ENCODE measurements at regions not wholly inside any gene's neighbourhood (a gene's known extent, or its start where the extent isn't known, plus 50 kb on each side); places are given as distances from the start of the nearest gene placed in this dataset.
"Not testable (repeated sequence)": the region's sequence is repeated elsewhere in the genome, so short reads cannot be mapped to it uniquely, and the experiment has no call there.

DNA sequence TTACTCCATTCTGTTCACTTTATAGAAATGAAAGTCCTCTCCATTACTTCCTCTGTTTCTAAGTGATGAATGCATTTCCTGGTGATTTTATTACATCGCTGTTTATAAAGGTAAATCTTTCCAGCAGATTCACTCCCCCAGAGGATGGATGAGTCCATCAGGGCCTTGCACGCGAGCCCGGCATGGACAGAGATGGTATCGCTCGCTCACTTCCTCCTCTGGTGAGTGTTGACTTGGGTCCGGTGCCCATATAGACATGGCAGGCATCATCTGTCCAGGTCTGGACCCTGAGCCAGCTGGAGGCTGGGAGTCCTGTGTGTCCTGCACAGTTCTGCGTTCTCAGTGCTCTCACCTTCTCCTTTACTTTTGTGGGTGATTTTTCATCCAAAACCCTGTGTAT lies 733.6 kb upstream of the SALL3 start:
- DNase-seq (ENCODE audit: low read depth in 1 of 2, low spot score in 1 of 2), result no peak
- in situ Hi-C loops (cut with HindIII; ENCODE audit: low pct_unique_long_range_greater_than_20kb, low sequenced_read_pairs), result no loop called here
- no peak for TF ChIP-seq JUND (IDR thresholded peaks at IDR 0.05; ENCODE audit: low read depth)

- no peak for TF ChIP-seq JUND (IDR thresholded peaks at IDR 0.05; ENCODE audit: low read depth)
- DNase-seq (ENCODE audit: low read depth in 1 of 2, low spot score in 1 of 2), result no peak
- in situ Hi-C loops (cut with HindIII; ENCODE audit: low pct_unique_long_range_greater_than_20kb, low sequenced_read_pairs), result no loop called here
Measured at GRCh38 chr18:78246588-78246987, 733.0 kb upstream of the SALL3 start.

DNA sequence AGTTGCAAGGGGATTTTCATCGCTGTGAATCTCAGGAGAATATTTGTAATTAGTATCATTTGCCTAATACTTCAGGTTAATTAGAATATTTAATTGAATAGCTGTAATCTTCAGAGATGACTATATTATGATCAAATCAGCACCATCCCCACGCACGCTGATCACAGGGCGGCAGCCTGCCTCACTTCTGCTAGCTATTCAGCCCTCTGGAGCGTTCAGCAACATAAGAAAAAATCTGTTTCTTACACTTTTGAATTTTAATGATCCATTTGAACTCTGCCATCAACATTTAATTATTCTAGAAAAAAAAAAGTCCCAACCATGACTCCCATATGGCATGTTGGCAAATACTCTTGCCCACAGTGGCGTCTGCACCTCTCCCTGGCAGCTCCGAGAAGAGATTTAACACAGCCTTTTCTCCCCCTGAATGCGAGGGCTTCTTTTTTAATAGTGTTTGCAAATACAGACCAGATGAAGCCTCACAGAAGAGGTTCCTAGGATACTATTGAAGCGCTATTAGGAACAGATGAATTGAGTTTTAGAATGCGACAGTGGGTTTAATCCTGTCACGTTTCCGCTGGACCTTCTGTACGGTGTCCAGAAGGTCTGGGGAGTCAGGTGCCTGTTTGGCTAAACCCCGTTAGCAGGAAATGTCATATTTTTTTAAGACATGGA lies 731.9 kb upstream of the SALL3 start:
- DNase-seq (ENCODE audit: low read depth in 1 of 2, low spot score in 1 of 2), result no peak
- TF ChIP-seq JUND (IDR thresholded peaks at IDR 0.05; ENCODE audit: low read depth), result no peak
- in situ Hi-C loops (cut with HindIII; ENCODE audit: low pct_unique_long_range_greater_than_20kb, low sequenced_read_pairs), result no loop called here

DNA sequence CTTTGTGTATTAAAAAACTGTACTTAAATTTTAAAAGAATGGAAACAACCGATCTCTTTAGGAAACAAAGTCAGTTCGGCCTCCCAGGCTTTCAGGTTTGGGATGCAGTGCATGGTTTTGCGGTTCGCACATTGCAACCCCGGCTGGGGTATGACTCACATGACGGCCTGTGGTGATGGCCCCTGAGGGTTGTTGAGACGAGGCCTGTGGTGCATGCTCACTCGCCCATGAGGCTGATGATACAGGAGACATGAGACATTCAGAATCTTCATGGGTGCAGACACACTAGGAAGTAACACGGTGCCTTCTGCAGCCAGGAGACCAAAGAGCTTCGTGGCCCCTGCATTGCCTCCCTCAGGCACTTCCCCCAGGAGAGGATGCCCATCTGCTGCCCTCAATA lies 724.6 kb upstream of the SALL3 start:
- TF ChIP-seq JUND (IDR thresholded peaks at IDR 0.05; ENCODE audit: low read depth), result no peak
- in situ Hi-C loops (cut with HindIII; ENCODE audit: low pct_unique_long_range_greater_than_20kb, low sequenced_read_pairs), result no loop called here
- DNase-seq (ENCODE audit: low read depth in 1 of 2, low spot score in 1 of 2), result no peak

DNA sequence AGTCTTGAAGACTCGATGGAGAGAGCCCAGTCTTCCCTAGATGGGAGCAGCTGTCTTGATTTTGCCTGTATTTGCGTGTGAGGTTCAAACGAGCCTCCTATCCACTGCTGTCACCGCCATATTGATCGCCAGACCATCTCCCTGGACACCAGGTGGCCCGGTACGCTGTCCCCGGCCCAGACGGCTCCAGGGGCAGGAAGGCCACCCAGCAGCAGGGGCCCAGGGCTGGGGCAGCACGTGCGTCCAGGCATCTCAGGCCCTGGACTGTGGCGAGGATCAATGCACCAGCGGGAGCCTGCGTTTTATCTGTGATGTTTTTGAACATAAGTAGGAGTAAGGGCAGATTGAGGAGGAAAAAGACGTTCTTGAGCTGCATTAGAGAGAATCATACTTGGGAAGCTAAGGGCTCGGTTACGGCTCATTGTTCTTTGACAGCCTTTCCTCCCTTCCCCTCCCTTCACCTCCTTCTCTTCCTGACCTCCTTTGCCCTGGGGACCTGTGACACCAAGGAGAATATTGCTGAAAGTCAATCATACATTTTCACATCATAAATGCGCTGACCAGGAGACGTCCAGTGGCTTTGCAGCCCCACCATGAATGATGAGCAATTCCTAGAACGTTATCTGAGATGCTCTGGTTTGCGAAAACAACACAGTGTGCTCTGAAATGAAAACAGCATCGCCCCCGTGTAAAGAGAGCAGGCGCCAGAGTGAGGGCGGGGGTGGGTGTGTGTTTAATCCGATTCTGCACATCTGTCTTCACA lies 711.2 kb upstream of the SALL3 start:
- in situ Hi-C loops (cut with HindIII; ENCODE audit: low pct_unique_long_range_greater_than_20kb, low sequenced_read_pairs), result no loop called here
- no peak for TF ChIP-seq JUND (IDR thresholded peaks at IDR 0.05; ENCODE audit: low read depth)
- DNase-seq (ENCODE audit: low read depth in 1 of 2, low spot score in 1 of 2), result no peak

GRCh38 chr18:78271790-78272189 lies 707.8 kb upstream of the SALL3 start:
- in situ Hi-C loops (cut with HindIII; ENCODE audit: low pct_unique_long_range_greater_than_20kb, low sequenced_read_pairs), result no loop called here
- peak in 1 of 2 experiments; percentile 1 for DNase-seq (ENCODE audit: low read depth in 1 of 2, low spot score in 1 of 2)
- no peak for TF ChIP-seq JUND (IDR thresholded peaks at IDR 0.05; ENCODE audit: low read depth)

GRCh38 chr18:78273876-78274275 lies 705.7 kb upstream of the SALL3 start:
- in situ Hi-C loops (cut with HindIII; ENCODE audit: low pct_unique_long_range_greater_than_20kb, low sequenced_read_pairs), result no loop called here
- no peak for DNase-seq (ENCODE audit: low read depth in 1 of 2, low spot score in 1 of 2)
- no peak for TF ChIP-seq JUND (IDR thresholded peaks at IDR 0.05; ENCODE audit: low read depth)

DNA sequence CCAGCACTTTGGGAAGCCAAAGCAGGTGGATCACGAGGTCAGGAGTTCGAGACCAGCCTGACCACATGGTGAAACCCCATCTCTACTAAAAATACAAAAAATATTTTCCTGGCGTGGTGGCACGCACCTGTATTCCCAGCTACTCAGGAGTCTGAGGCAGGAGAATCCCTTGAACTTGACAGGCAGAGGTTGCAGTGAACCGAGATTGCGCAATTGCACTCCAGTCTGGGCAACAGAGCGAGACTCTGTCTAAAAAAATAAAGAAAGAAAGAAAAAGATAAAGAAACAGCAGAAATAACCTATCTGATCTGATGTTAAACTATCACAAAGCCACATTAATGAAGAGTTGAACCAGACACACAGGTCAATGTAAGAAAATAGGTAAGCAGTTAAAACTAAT lies 696.2 kb upstream of the SALL3 start:
- in situ Hi-C loops (cut with HindIII; ENCODE audit: low pct_unique_long_range_greater_than_20kb, low sequenced_read_pairs); DNase-seq (ENCODE audit: low read depth in 1 of 2, low spot score in 1 of 2): not testable (repeated sequence)

GRCh38 chr18:78292618-78293380 lies 686.8 kb upstream of the SALL3 start:
- DNase-seq (ENCODE audit: low read depth in 1 of 2, low spot score in 1 of 2), result no peak
- no peak for TF ChIP-seq JUND (IDR thresholded peaks at IDR 0.05; ENCODE audit: low read depth)
- in situ Hi-C loops (cut with HindIII; ENCODE audit: low pct_unique_long_range_greater_than_20kb, low sequenced_read_pairs), result no loop called here

DNA sequence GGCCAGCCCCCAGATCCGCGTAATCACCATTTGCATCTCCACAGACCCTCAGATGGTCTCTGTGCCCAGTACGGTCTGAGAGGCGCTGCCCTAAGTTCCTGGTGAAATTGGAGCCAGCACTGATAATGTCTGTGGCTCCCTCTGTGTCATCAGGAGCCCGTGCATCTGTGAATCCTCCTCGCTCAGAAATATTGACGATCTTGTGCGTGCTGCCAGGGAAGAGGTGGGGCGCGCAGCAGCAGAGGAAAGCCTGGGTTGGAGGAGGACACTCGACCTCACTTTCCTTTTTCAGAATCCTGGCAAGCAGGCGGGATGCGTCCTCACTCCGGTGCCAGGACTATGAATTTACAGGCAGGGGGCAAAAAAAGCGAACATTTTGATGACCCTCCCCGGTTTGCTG lies 686.1 kb upstream of the SALL3 start:
- no peak for DNase-seq (ENCODE audit: low read depth in 1 of 2, low spot score in 1 of 2)
- in situ Hi-C loops (cut with HindIII; ENCODE audit: low pct_unique_long_range_greater_than_20kb, low sequenced_read_pairs), result no loop called here
- TF ChIP-seq JUND (IDR thresholded peaks at IDR 0.05; ENCODE audit: low read depth), result no peak

DNA sequence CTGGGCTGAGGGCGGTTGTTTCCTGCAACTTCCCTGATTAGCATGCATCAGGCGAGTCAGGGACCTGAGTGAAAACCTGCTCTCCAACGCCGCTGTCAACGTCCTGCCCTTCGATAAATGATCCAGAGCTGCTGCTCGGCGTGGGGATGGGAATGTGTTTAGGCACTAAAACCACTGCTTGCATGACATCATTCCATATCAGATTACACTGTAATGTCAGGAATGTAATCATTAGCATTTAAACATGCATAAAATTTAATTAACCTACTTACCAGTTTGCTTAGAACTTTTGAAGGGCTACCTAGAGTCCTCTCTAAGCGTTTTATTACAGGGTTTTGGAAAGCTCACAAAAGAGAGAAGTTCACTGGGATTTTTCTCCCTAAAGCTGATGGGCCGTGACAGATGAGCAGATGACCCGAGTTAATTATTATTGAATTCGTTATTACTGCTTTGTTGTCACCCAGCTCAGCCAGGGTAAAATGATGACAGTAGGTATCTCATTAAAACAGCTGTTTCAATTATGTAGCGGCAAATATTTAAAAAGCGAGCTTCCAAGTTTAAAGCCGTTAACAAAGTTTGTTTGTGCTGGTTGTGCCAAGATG lies 685.6 kb upstream of the SALL3 start:
- in situ Hi-C loops (cut with HindIII; ENCODE audit: low pct_unique_long_range_greater_than_20kb, low sequenced_read_pairs), result no loop called here
- no peak for DNase-seq (ENCODE audit: low read depth in 1 of 2, low spot score in 1 of 2)
- TF ChIP-seq JUND (IDR thresholded peaks at IDR 0.05; ENCODE audit: low read depth), result no peak

DNA sequence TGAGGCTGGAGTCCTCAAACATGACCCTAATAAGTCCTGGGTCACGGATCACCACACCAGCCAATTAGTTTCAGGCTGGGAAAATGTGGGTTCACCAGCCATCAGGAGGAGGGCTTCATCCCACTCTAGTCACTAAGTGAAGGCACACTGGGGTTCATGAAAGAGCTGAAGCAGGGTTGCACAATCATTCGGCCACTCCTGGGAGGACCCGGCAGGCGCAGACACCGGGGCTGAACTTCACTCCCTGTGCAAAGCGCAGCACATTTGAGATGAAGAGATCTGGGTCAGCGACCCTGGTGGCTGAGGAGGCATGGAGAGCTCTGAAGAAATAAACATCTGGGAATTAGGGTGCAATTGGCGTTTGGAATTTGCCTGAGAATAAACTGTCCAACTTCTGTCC lies 684.4 kb upstream of the SALL3 start:
- no peak for DNase-seq (ENCODE audit: low read depth in 1 of 2, low spot score in 1 of 2)
- no peak for TF ChIP-seq JUND (IDR thresholded peaks at IDR 0.05; ENCODE audit: low read depth)
- in situ Hi-C loops (cut with HindIII; ENCODE audit: low pct_unique_long_range_greater_than_20kb, low sequenced_read_pairs), result no loop called here

DNA sequence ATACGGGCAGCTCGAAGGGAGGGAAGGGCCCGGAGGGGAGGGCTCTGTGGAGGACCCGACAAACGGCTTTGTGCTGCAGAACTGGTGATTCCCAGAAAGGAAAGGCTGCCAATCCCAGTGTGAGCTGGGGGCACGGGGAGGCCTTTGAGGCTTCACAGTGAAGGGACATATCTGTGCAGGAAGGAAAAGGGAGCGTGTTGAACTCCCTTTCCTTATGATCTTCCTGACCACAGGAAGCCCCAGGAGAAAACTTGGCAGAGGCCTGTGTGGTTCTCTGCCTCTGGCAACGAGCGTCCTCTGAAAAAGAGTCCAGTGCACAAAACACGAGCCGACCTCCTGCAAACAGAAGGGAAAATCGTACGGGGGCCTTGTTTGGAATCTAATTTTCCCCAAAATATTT lies 683.5 kb upstream of the SALL3 start:
- DNase-seq (ENCODE audit: low read depth in 1 of 2, low spot score in 1 of 2), result no peak
- TF ChIP-seq JUND (IDR thresholded peaks at IDR 0.05; ENCODE audit: low read depth), result no peak
- in situ Hi-C loops (cut with HindIII; ENCODE audit: low pct_unique_long_range_greater_than_20kb, low sequenced_read_pairs), result no loop called here

All from T47D (cell line).